ENCODE measurements at regions not wholly inside any gene's neighbourhood (a gene's known extent, or its start where the extent isn't known, plus 50 kb on each side); places are given as distances from the start of the nearest gene placed in this dataset.
A peak's percentile ranks its signal among the peaks of the same experiment; 100 is the strongest.
"Not testable (repeated sequence)": the region's sequence is repeated elsewhere in the genome, so short reads cannot be mapped to it uniquely, and the experiment has no call there.

DNA sequence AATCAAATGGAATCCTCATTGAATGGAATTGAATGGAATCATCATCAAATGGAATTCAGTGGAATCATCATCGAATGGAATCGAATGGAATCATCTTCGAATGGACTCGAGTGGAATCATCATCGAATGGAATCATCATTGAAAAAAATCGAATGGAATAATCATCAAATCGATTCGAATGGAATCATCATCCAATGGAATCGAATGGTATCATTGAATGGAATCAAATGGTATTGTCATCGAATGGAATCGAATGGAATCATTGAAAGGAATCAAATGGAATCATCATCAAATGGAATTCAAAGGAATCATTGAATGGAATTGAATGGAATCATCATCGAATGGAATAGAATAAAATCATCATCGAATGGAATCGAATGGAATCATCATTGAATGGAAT is 619.3 kb downstream of the TP53TG3F start:
- Histone ChIP-seq H4K8ac (ENCODE audit: low read depth, low read length) (no peak overlapping the region), H3K27ac (replicated peaks; ENCODE audit: low read length) (no peak overlapping the region), H2BK15ac (ENCODE audit: low read length) (no peak overlapping the region), H3K79me1 (ENCODE audit: low read depth, low read length) (no peaks in the 10 kb centered on the region), H3K4me3 (ENCODE audit: low read length in 2 of 2) (no peak overlapping the region), H2AK5ac (ENCODE audit: low read depth, low read length) (no peak overlapping the region), H3K9me3 (replicated peaks in 1 of 2; ENCODE audit: control insufficient read depth in 2 of 2, insufficient read depth in 1 of 2, low read depth in 1 of 2, low read length in 2 of 2) (peaks cover 0 to 4% of the 10 kb centered on the region in 2 donors), H3K27me3 (ENCODE audit: control insufficient read depth in 3 of 3, insufficient read depth in 3 of 3, low read depth in 1 of 3, low read length in 3 of 3) (no peaks in the 10 kb centered on the region), H2BK12ac (ENCODE audit: low read length) (no peak overlapping the region), H3K23ac (ENCODE audit: low read depth, low read length, poor library complexity) (no peak overlapping the region), H3K4ac (ENCODE audit: low read length) (no peak overlapping the region), H2BK5ac (ENCODE audit: low read length) (no peak overlapping the region), H4K91ac (ENCODE audit: low read depth, low read length, poor library complexity) (no peak overlapping the region), H2BK120ac (ENCODE audit: low read depth, low read length) (no peak overlapping the region), H2AFZ (ENCODE audit: low read length) (no peak overlapping the region), H3K18ac (ENCODE audit: low read length) (no peak overlapping the region), H3K14ac (ENCODE audit: low read length) (no peak overlapping the region), H3K4me1 (ENCODE audit: control insufficient read depth in 2 of 2, insufficient read depth in 1 of 2, low read depth in 1 of 2, low read length in 2 of 2) (no peaks in the 10 kb centered on the region), H3K36me3 (replicated peaks in 1 of 2; ENCODE audit: control insufficient read depth in 2 of 2, insufficient read depth in 2 of 2, low read length in 2 of 2) (no peaks in the 10 kb centered on the region), H3K4me2 (ENCODE audit: insufficient read depth, low read length, poor library complexity, severe bottlenecking) (no peak overlapping the region), H3K9ac (ENCODE audit: low read depth, low read length, poor library complexity) (no peak overlapping the region)
- no CpG with 5 or more reads among the region's 14 CpGs for WGBS, 2 donors (ENCODE audit: extremely low coverage in 2 of 2, insufficient read length in 2 of 2, insufficient replicate concordance in 1 of 2)
- DNase-seq (ENCODE audit: low spot score), result peak; percentile 48

DNA sequence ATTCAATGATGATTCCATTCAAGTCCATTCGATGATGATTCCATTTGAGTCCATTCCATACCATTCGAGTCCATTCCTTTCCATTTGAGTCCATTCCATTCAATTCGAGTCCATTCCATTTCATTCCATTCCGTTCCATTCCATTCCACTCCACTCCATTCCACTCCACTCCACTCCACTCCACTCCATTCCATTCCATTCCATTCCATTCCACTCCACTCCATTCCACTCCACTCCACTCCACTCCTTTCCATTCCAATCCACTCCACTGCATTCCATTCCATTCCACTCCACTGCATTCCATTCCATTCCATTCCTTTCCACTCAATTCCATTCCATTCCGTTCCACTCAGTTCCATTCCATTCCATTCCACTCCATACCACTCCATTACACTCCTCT is 625.6 kb downstream of the TP53TG3F start:
- H4K91ac ChIP-seq (ENCODE audit: low read depth, low read length, poor library complexity); H3K4me3 ChIP-seq (ENCODE audit: low read length in 2 of 2); H3K9ac ChIP-seq (ENCODE audit: low read depth, low read length, poor library complexity); H3K27ac ChIP-seq (replicated peaks; ENCODE audit: low read length); H3K36me3 ChIP-seq (replicated peaks in 1 of 2; ENCODE audit: control insufficient read depth in 2 of 2, insufficient read depth in 2 of 2, low read length in 2 of 2); H3K23ac ChIP-seq (ENCODE audit: low read depth, low read length, poor library complexity); H2BK12ac ChIP-seq (ENCODE audit: low read length); H4K8ac ChIP-seq (ENCODE audit: low read depth, low read length); H3K4me1 ChIP-seq (ENCODE audit: control insufficient read depth in 2 of 2, insufficient read depth in 1 of 2, low read depth in 1 of 2, low read length in 2 of 2); H3K14ac ChIP-seq (ENCODE audit: low read length); DNase-seq (ENCODE audit: low spot score); H2AFZ ChIP-seq (ENCODE audit: low read length); H3K79me1 ChIP-seq (ENCODE audit: low read depth, low read length); H3K27me3 ChIP-seq (ENCODE audit: control insufficient read depth in 3 of 3, insufficient read depth in 3 of 3, low read depth in 1 of 3, low read length in 3 of 3); H3K4ac ChIP-seq (ENCODE audit: low read length); H3K18ac ChIP-seq (ENCODE audit: low read length); H2AK5ac ChIP-seq (ENCODE audit: low read depth, low read length); H2BK15ac ChIP-seq (ENCODE audit: low read length); H3K4me2 ChIP-seq (ENCODE audit: insufficient read depth, low read length, poor library complexity, severe bottlenecking); H2BK5ac ChIP-seq (ENCODE audit: low read length); H2BK120ac ChIP-seq (ENCODE audit: low read depth, low read length): not testable (repeated sequence)
- WGBS, 2 donors (ENCODE audit: extremely low coverage in 2 of 2, insufficient read length in 2 of 2, insufficient replicate concordance in 1 of 2), result 100% methylated on average over 1 of the region's 5 CpGs; no CpG with 5 or more reads in 1 of the 2 donors
- H3K9me3 ChIP-seq (replicated peaks in 1 of 2; ENCODE audit: control insufficient read depth in 2 of 2, insufficient read depth in 1 of 2, low read depth in 1 of 2, low read length in 2 of 2), result peaks cover 3 to 11% of the 10 kb centered on the region in 2 donors

DNA sequence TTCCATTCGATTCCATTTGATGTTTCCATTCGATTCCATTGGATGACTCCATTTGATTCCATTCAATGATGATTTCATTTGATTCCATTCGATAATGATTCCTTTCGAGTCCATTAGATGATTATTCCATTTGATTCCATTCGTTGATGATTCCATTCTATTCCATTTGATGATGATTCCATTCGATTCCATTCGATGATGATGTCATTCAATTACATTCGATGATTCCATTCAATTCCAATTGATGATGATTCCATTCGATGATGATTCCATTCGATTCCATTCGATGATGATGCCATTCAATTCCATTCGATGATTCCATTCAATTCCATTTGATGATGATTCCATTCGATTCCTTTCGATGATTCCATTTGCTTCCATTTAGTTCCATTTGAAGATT is 635.6 kb downstream of the TP53TG3F start:
- not testable (repeated sequence) for H3K27ac ChIP-seq (replicated peaks; ENCODE audit: low read length); H3K79me1 ChIP-seq (ENCODE audit: low read depth, low read length); H2BK12ac ChIP-seq (ENCODE audit: low read length); DNase-seq (ENCODE audit: low spot score); H3K9ac ChIP-seq (ENCODE audit: low read depth, low read length, poor library complexity); H3K4ac ChIP-seq (ENCODE audit: low read length); H2AK5ac ChIP-seq (ENCODE audit: low read depth, low read length); H2BK15ac ChIP-seq (ENCODE audit: low read length); H4K91ac ChIP-seq (ENCODE audit: low read depth, low read length, poor library complexity); H3K4me1 ChIP-seq (ENCODE audit: control insufficient read depth in 2 of 2, insufficient read depth in 1 of 2, low read depth in 1 of 2, low read length in 2 of 2); H2BK5ac ChIP-seq (ENCODE audit: low read length); H3K4me3 ChIP-seq (ENCODE audit: low read length in 2 of 2); H3K23ac ChIP-seq (ENCODE audit: low read depth, low read length, poor library complexity); H3K4me2 ChIP-seq (ENCODE audit: insufficient read depth, low read length, poor library complexity, severe bottlenecking); H3K36me3 ChIP-seq (replicated peaks in 1 of 2; ENCODE audit: control insufficient read depth in 2 of 2, insufficient read depth in 2 of 2, low read length in 2 of 2); H4K8ac ChIP-seq (ENCODE audit: low read depth, low read length); H3K18ac ChIP-seq (ENCODE audit: low read length); H2BK120ac ChIP-seq (ENCODE audit: low read depth, low read length); H2AFZ ChIP-seq (ENCODE audit: low read length); H3K14ac ChIP-seq (ENCODE audit: low read length); H3K27me3 ChIP-seq (ENCODE audit: control insufficient read depth in 3 of 3, insufficient read depth in 3 of 3, low read depth in 1 of 3, low read length in 3 of 3)
- peaks cover 0 to 24% of the 10 kb centered on the region in 2 donors for H3K9me3 ChIP-seq (replicated peaks in 1 of 2; ENCODE audit: control insufficient read depth in 2 of 2, insufficient read depth in 1 of 2, low read depth in 1 of 2, low read length in 2 of 2)
- no CpG with 5 or more reads among the region's 14 CpGs for WGBS, 2 donors (ENCODE audit: extremely low coverage in 2 of 2, insufficient read length in 2 of 2, insufficient replicate concordance in 1 of 2)

GRCh38 chr16:34096911-34097310 is 637.5 kb downstream of the TP53TG3F start:
- peaks cover 0 to 24% of the 10 kb centered on the region in 2 donors for H3K9me3 ChIP-seq (replicated peaks in 1 of 2; ENCODE audit: control insufficient read depth in 2 of 2, insufficient read depth in 1 of 2, low read depth in 1 of 2, low read length in 2 of 2)
- H3K14ac ChIP-seq (ENCODE audit: low read length), result not testable (repeated sequence)

More at GRCh38 chr16:34096911-34097310, 637.5 kb downstream of the TP53TG3F start:
- H4K8ac ChIP-seq (ENCODE audit: low read depth, low read length); H2AFZ ChIP-seq (ENCODE audit: low read length); H2AK5ac ChIP-seq (ENCODE audit: low read depth, low read length); H3K18ac ChIP-seq (ENCODE audit: low read length); H3K27ac ChIP-seq (replicated peaks; ENCODE audit: low read length); H3K27me3 ChIP-seq (ENCODE audit: control insufficient read depth in 3 of 3, insufficient read depth in 3 of 3, low read depth in 1 of 3, low read length in 3 of 3); H3K4me2 ChIP-seq (ENCODE audit: insufficient read depth, low read length, poor library complexity, severe bottlenecking); H3K4me1 ChIP-seq (ENCODE audit: control insufficient read depth in 2 of 2, insufficient read depth in 1 of 2, low read depth in 1 of 2, low read length in 2 of 2); H2BK12ac ChIP-seq (ENCODE audit: low read length); H2BK15ac ChIP-seq (ENCODE audit: low read length); H2BK5ac ChIP-seq (ENCODE audit: low read length); DNase-seq (ENCODE audit: low spot score); H3K23ac ChIP-seq (ENCODE audit: low read depth, low read length, poor library complexity); H3K9ac ChIP-seq (ENCODE audit: low read depth, low read length, poor library complexity); H3K79me1 ChIP-seq (ENCODE audit: low read depth, low read length); H2BK120ac ChIP-seq (ENCODE audit: low read depth, low read length); H3K4ac ChIP-seq (ENCODE audit: low read length); H4K91ac ChIP-seq (ENCODE audit: low read depth, low read length, poor library complexity); H3K36me3 ChIP-seq (replicated peaks in 1 of 2; ENCODE audit: control insufficient read depth in 2 of 2, insufficient read depth in 2 of 2, low read length in 2 of 2); H3K4me3 ChIP-seq (ENCODE audit: low read length in 2 of 2): not testable (repeated sequence)
- whole genome bisulfite sequencing, 2 donors (ENCODE audit: extremely low coverage in 2 of 2, insufficient read length in 2 of 2, insufficient replicate concordance in 1 of 2), result 100% methylated on average over 3 of the region's 4 CpGs; no CpG with 5 or more reads in 1 of the 2 donors
